ENCODE measurements at regions not wholly inside any gene's neighbourhood (a gene's known extent, or its start where the extent isn't known, plus 50 kb on each side); places are given as distances from the start of the nearest gene placed in this dataset.

DNA sequence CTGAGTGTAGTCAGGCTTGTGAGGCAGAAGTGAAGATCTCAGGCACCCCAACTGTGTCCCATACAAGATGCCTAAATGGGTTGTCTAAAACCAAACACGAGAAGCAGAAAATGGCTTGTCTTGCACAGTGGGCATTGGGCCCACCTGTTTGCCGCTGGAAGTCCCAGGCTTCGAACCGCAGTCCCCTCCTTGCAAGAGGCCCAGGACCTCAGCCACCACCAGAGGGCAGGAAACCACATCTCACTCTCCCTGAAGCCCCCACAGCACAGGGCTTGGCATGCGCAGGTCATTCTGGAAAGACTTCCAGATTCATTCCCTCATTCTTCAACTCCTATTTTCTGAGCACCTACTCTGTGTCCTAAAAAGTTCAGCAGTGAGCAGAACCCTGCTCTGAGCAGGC lies 973.7 kb downstream of the UQCRFS1 start:
- TF ChIP-seq TEAD4 (CRISPR knock-in tag; IDR thresholded peaks at IDR 0.05) (no peak), ZNF232 (CRISPR knock-in tag; IDR thresholded peaks at IDR 0.05) (no peak), ZNF121 (CRISPR knock-in tag; IDR thresholded peaks at IDR 0.05) (no peak), PRDM15 (CRISPR knock-in tag; IDR thresholded peaks at IDR 0.05) (no peak), MAX (CRISPR knock-in tag; IDR thresholded peaks at IDR 0.05) (no peak), KAT7 (CRISPR knock-in tag; IDR thresholded peaks at IDR 0.05; ENCODE audit: borderline replicate concordance) (no peak), ZNF138 (CRISPR knock-in tag; conservative IDR thresholded peaks at IDR 0.05) (no peak), RORB (CRISPR knock-in tag; IDR thresholded peaks at IDR 0.05) (no peak), ESRRA (CRISPR knock-in tag; IDR thresholded peaks at IDR 0.05; ENCODE audit: borderline replicate concordance) (no peak), ETV6 (CRISPR knock-in tag; IDR thresholded peaks at IDR 0.05) (no peak), TP53 (CRISPR knock-in tag; IDR thresholded peaks at IDR 0.05) (no peak)
- TF ChIP-seq, protein P1, sequence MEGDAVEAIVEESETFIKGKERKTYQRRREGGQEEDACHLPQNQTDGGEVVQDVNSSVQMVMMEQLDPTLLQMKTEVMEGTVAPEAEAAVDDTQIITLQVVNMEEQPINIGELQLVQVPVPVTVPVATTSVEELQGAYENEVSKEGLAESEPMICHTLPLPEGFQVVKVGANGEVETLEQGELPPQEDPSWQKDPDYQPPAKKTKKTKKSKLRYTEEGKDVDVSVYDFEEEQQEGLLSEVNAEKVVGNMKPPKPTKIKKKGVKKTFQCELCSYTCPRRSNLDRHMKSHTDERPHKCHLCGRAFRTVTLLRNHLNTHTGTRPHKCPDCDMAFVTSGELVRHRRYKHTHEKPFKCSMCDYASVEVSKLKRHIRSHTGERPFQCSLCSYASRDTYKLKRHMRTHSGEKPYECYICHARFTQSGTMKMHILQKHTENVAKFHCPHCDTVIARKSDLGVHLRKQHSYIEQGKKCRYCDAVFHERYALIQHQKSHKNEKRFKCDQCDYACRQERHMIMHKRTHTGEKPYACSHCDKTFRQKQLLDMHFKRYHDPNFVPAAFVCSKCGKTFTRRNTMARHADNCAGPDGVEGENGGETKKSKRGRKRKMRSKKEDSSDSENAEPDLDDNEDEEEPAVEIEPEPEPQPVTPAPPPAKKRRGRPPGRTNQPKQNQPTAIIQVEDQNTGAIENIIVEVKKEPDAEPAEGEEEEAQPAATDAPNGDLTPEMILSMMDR (IDR thresholded peaks at IDR 0.05): peak; percentile 51

Measured in WTC11 (cell line).